NCI-H748 treated with DMSO at 0.1 percent for 48 hours (cell line): ENCODE measurements at regions not wholly inside any gene's neighbourhood (a gene's known extent, or its start where the extent isn't known, plus 50 kb on each side); places are given as distances from the start of the nearest gene placed in this dataset.
"Not testable (repeated sequence)": the region's sequence is repeated elsewhere in the genome, so short reads cannot be mapped to it uniquely, and the experiment has no call there.

Source experiments
- DNase-seq: peaks from one replicate; lab custom pipeline; 2025; lab: John Stamatoyannopoulos, UW

DNA sequence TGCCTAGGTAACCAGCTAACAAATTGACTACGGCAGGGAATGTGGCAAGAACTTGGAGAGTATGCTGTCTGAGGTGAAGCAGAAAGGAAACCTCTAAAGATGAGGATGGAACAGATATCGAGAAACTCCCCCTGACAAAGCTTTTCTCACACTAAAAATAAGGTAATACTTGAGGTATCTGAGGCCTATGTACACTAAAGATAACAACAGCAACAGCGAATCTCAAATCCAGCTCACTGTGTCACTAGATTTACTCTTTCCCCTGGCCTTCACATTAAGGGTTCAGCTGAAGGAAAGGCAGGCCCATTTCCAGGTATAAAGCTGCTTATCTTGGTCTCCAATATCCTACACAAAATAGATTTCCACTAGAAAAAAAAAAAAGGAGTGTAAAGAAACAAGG is 518.0 kb downstream of the KCNT2 start:
- DNase-seq: no peak

DNA sequence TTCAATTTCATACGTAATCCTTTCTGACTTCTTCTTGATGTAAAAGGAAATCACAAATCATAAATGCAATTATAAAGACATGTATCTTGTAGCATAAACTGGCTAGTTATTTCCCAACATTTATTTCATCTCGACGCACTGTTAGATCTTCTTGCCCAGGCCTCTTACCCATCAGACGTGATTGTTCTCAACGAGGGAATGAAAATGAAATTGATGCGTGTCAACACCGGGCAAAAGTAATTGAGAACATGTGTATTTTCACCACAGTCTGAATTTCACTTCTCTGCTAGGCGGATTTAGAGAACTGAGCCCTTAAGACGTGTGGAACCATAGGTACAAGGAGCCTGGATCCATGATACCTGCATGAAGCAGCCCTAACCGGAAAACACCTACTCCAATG is 519.7 kb downstream of the KCNT2 start:
- no peak for DNase-seq

- DNase-seq: no peak
These were observed 529.5 kb downstream of the KCNT2 start for GRCh38 chr1:196078691-196079090.

- no peak for DNase-seq
These were observed 532.6 kb downstream of the KCNT2 start for GRCh38 chr1:196075621-196076020.

GRCh38 chr1:196074182-196074581 is 534.1 kb downstream of the KCNT2 start:
- DNase-seq: no peak

GRCh38 chr1:196071447-196071846 is 536.8 kb downstream of the KCNT2 start:
- DNase-seq: no peak

- DNase-seq: no peak
These were observed 537.3 kb downstream of the KCNT2 start for GRCh38 chr1:196070940-196071339.

DNA sequence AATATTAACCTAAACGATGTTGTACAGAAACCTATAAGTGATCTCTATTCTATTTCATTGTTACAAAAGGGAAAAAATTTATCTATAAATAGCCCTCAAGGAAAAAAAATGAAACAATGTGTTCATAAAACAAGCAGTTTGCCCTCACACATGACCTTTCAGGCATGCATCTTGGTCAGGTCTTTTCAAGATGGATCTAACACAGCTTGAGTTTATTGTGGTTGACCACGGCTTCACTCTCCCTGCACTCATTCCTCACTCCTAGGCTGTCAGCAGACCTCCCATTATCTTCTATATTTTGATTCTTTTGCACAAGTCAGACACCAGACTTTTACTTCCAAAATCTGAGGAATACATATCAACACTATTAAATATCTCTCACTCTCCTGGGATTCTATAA is 544.3 kb downstream of the KCNT2 start:
- no peak for DNase-seq

DNA sequence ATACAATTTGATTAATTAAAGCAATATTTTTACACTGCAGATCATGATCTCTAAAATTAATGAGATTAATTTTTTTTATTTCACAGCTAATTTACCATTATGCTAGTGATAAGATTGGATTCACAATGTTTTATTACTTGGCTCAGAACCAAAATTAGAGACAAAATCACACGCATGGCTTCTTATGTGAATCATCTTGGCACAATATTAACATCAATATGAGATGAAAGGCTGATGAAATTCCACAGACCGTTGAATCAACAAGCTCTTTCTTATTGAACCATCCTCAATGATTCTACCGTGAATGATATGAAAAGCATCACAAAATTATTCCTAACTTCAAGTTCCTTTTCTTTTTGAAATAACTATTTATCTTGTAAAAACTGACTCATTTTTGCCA is 544.9 kb downstream of the KCNT2 start:
- DNase-seq: no peak

GRCh38 chr1:196060539-196060938 is 547.7 kb downstream of the KCNT2 start:
- DNase-seq: no peak

DNA sequence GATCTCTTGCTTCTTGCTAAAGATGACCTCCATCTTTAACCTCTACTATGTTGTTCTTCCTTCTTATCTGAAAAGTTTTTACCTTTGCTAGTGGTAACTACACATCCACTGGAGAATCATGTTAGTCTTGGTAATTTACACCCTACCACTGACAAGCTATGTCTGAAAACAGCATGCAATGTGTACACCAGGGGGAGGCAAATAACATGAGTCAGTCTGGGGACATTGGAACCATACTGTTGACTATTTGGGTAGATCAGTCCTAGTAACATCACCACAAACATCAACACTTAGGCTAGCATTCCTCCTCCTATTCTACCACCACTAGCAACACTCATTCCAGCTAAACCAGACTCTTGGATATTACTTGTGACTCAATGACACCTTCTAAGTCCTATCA is 549.0 kb downstream of the KCNT2 start:
- DNase-seq: no peak

DNA sequence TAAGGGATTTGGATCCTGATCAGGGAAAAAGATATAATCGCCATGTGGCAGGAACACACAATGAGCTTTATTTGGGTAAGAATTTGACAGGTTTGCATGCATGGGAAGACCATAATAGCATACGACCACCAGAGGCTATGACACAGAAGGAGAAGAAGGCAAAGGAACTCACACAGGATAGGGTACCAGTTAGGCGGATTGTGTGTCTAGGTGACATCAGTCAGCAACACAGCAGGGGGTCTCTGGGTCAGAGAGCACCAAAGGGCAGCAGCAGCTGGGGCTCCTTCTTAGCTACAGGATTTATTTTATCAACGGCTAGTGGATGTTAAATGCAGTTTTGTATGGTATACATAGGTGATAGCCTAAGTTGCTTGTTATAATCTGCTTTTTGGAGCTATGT is 551.3 kb downstream of the KCNT2 start:
- no peak for DNase-seq

- no peak for DNase-seq
These were observed 558.8 kb downstream of the KCNT2 start for GRCh38 chr1:196049407-196049806.

DNA sequence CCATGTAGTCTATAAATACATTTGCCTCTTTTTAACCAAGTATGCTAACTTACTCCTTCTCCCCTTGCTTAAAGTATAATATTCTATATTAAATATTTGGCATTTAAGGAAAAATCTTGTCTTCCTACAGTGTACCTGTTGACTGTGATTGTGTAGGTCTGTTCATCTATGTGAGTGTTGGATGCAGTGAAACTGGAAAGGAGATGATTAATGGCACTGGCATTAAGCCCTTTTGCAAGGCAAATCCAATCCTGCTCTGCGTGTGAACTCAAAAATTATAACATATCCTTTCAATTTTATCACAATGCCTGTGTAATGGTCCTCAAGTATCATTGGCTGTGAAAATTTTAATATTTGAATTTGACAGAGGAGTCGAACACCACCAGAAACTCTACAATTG is 565.0 kb downstream of the KCNT2 start:
- DNase-seq: no peak

- peak; percentile 74 for DNase-seq
These were observed 574.0 kb downstream of the KCNT2 start for GRCh38 chr1:196034080-196034706.

DNA sequence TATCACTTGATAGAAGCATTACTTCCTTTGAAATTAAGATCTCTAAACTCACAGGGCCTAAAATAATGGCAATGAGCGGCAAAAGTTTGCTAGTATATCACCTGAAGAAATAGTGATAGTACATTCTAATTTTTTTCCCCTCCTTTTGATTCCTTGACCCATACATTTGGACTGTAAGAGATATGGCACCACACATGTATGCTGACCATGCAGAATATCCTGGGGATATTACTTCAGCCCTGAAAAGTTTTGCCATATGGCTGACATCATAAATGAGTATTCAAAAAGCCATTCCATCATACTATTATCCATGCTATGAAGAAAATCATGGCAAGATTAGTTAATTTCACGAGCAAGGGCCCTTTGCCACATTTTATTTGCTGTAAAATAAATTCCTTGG is 576.9 kb downstream of the KCNT2 start:
- not testable (repeated sequence) for DNase-seq

DNA sequence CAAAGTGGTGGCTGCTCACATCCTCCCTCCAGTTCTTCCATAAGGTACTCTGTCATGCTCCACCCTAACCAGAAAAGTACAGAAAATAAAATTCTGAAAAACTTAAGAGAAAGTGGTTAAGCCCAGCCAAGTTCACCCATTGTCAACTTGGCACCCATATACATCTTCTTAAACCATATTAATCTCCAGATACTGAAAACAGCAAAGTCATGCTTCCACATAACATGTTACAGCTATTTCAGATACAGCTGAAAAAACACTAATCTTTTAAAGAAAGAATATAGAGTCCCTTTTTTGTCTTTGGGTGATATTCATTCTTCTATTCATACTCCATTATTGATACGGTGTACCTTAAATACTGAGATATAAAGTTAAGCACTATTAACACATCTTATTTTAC is 577.8 kb downstream of the KCNT2 start:
- no peak for DNase-seq

- no peak for DNase-seq
These were observed 578.8 kb downstream of the KCNT2 start for GRCh38 chr1:196029410-196029809.

DNA sequence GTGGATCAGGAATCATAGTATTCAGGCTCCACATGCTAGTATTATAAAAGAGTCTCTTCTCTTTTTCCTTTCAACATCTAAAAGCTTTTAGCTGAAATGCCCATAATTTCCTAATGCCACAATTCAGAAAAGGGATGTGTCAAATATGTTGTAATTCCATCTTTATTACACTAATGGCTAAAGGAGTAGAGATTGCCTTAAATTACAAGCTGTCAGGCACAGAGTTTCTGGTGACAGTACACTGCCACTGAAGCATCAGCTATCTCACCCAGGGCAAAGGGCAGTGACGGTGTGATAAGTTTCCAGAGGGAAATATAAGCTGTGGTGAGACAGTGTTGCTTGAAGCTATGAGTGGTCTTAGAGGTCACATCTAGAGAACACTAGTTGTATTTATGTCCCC is 581.1 kb downstream of the KCNT2 start:
- no peak for DNase-seq

DNA sequence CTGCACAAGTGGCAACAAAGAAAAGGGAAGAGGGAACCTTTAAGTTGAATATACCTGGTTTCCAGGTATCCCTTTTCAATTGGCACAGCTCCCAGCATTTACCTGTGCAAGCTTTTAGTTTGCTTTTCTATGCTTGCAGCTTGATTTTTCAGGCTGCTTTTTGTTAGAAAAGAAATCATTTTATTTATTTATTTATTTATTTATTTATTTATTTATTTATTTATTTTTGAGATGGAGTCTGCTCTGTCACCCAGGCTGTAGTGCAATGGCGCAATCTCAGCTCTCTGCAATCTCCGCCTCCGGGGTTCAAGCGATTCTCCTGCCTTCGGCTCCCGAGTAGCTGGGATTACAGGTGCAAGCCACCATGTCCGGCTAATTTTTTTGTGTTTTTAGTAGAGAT is 587.1 kb downstream of the KCNT2 start:
- not testable (repeated sequence) for DNase-seq

GRCh38 chr1:196009362-196009761 is 598.9 kb downstream of the KCNT2 start:
- DNase-seq: no peak

DNA sequence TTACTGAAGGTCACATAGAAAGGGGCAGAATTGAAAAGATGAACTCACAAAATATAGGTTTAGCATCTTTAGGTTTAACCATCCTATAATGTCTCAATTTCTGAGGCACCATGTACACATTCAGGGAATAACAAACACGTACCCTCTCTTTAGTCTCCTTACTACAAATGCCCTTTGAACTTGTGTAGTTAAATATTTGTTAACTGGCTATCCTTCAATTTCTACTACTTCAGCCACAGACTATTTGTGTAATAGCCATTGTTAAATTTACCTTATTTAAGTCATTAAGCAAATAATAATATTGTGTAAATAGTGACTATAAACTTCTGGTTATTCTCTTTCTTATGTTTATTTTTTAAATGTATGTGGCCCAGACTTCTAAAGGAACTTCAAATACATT is 600.5 kb downstream of the KCNT2 start:
- no peak for DNase-seq

GRCh38 chr1:196005426-196005825 is 602.8 kb downstream of the KCNT2 start:
- no peak for DNase-seq

DNA sequence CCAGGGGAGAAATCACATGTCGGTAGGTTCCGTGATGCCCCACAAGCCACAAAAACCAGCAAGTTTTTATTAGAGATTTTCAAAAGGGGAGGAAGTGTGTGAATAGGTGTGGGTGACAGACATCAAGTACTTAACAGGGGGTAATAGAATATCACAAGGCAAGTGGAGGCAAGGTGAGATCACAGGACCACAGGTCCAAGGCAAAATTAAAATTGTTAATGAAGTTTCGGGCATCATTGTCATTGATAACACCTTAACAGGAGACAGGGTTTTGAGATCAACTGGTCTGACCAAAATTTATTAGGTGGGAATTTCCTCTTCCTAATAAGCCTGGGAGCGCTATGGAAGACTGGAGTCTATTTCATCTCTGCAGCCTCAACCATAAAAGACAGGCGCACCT is 603.9 kb downstream of the KCNT2 start:
- not testable (repeated sequence) for DNase-seq

GRCh38 chr1:196002906-196003305 is 605.3 kb downstream of the KCNT2 start:
- DNase-seq: no peak
